ENCODE measurements at regions not wholly inside any gene's neighbourhood (a gene's known extent, or its start where the extent isn't known, plus 50 kb on each side); places are given as distances from the start of the nearest gene placed in this dataset.
"Not testable (repeated sequence)": the region's sequence is repeated elsewhere in the genome, so short reads cannot be mapped to it uniquely, and the experiment has no call there.

DNA sequence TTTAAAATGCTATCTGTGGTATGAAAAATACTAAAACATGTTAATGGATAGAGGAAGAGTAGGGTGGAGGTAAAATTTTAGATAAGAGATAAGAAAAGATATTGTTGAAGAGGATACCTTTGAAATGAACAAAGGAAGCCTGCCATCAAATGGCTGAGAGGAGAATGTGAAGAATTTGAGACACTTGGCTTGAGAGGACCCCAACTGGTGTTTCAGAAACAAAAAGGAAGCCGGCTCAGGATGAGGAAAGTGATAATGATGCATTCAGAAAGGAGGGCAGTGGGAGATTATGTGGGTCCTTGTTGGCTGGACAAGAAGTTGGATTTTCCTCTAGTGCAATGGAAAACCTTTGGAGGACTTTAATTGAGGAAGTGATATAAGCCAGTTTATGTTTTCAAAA lies 264.4 kb downstream of the DUSP6 start:
- no peak for DNase-seq

DNA sequence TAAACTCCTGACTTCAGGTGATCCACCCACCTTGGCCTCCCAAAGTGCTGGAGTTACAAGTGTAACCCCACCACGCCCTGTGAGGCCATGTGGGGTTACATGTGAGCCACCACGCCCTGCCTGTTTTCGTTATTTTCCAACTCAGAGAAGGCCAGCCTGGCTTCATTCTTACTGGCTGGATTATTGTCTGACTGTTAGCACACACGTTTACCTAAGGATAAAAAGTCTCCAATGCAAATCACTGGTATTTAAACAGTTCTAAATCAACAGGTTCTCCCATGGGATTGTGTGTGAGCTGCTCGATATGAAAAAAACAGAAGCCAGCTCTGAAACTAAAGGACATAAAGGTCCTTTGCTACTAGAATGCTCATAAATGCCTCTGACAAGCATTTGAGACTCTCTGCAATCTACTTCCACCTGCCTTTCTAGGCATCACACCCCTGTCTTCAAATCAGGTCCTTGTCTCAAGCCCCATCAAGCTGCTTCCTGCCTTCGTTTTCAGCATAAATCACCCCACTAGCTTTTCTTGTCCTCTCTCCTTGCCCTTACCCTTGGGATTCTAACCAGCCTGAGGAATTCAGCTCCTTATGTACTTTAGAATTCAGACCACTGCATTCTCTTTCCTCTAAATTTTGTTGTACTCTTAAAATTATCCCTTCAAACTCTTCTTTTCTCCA lies 265.0 kb downstream of the DUSP6 start:
- no peak for DNase-seq

DNA sequence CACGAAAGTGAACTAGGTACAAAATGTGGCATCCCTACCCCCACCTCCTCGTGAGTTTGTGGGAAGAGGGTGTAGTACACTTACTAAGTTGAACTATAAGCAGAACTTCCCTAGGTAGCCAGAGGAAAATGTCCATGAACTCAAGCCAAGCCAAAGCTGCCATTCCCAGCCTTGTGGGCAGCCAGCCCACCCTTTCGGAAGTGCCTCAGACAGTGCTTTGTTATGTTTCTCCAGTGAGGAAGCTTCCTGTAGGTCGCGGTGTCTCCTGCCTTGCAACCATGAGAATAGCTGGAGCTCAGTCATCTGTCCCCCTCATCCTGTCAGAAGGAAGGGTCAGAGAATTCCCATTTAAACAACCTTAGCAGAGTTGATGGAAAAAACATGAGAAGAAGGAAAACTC lies 266.9 kb downstream of the DUSP6 start:
- no peak for DNase-seq

- DNase-seq, result no peak
These were observed 267.6 kb downstream of the DUSP6 start for GRCh38 chr12:89084751-89085150.

DNA sequence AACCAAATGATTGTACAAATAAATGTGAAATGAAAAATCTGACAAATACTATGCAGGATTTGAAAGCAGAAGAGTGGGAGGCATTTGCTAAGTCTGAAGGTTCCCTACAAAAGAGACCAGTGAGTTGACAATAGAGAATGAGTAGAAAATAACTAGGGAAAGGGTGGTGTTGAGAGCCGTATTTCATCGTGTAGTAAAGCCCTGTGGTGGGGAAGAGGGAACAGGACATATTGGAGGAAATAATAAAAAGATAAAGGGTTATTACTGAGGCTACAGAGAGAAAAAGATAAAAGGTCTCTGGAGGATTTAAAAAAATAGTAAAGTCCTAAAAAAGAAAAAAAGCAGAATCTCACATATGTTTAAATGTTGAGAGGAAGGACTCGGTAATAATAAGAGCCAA lies 268.8 kb downstream of the DUSP6 start:
- DNase-seq, result no peak

DNA sequence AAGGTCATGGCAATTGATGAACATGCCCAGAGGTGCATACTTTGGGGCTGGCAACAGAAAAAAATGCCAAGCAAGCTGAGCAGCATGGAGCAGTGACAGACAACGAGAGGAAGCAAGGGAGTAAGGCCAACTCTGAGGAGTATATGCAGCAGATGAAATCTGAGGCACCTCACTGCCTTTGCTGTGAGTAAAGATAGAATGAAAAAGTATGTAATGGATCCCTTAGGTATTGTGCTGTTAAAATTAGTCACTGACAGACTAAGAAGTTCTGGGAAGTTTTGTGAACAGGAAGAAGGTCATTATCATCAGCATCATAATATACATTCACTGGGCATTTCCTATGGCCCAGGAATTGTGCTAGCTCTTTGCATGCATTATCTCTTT lies 269.9 kb downstream of the DUSP6 start:
- no peak for DNase-seq

DNA sequence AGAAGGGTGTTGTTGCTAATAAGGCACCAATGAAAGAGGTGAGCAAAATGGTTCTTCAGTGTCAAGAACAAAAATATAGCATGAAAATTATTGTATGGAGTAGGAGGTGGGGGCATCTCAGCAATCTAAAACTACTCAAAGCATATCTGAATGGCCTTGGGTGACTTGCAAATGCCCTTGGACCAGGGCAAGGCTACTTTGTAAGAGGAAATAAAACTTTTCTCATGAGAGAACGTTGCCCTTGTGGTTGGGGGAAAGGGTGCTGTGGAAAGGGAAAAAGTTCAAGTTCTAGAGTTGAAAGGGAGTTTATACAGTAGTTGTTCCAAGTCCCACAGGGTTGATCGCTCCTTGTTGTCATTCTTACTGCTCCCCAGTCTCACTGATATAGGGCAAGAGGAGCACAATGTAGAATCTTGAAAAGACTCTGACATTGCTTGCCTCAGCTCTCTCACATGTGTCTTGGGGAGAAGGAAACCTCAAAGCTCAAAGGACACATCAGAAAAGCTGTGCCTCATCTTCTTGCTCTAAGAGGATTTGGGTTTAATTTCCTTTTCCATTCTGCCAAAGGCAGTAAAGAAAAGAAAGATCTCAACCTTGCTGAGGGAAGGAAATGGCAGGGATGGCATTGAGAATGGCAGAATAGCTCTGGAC lies 270.5 kb downstream of the DUSP6 start:
- no peak for DNase-seq

DNA sequence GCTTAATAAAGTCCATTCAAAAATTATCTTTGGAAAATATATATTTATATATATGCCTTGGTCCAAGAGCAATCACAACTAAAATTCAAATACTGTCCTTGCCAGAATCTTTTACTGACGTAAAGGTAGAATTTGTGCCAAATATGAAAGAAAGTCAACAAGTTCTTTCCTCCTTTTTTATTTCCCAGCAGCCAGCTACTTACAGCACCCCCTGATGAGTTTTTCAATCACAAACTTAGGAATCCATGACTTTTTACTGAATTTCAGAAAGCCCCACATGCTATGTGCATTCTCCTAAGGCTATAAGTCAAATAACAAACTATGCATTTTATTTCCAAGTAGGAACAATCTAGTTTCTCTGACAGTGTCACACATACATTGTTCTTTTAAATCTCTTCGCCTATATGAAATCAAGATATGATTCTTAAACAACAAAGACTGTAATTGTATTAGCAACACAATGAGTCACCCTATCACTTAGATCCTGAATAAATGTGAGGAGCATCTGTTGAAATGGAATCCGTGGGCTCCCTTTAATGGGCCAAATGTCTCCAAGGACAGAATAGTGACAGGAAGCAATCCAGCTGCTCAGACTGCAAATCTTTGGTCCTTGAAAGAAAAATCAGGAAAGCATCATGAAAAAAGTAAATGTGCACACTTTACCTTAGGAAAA lies 271.4 kb downstream of the DUSP6 start:
- no peak for DNase-seq

- no peak for DNase-seq
These were observed 276.3 kb downstream of the DUSP6 start for GRCh38 chr12:89075880-89076540.

GRCh38 chr12:89073659-89074058 lies 278.6 kb downstream of the DUSP6 start:
- DNase-seq, result no peak

DNA sequence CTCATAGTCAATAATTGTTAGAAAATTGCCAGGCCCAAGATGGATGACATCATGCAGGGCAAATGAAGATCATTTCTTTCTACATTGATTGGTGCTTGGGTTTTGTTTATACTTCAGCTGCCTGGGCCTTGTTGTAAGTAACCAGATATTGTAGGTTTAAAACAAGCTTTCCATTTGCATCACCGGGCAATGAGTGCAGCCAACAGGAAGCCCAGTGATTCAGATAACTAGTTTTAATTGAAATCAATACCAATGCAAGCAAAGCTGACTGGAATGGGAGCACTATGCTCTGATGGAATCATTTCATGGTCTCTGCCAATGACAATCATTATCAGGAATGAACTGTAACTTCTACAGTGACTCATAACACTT lies 279.3 kb downstream of the DUSP6 start:
- DNase-seq, result peak; percentile 92

DNA sequence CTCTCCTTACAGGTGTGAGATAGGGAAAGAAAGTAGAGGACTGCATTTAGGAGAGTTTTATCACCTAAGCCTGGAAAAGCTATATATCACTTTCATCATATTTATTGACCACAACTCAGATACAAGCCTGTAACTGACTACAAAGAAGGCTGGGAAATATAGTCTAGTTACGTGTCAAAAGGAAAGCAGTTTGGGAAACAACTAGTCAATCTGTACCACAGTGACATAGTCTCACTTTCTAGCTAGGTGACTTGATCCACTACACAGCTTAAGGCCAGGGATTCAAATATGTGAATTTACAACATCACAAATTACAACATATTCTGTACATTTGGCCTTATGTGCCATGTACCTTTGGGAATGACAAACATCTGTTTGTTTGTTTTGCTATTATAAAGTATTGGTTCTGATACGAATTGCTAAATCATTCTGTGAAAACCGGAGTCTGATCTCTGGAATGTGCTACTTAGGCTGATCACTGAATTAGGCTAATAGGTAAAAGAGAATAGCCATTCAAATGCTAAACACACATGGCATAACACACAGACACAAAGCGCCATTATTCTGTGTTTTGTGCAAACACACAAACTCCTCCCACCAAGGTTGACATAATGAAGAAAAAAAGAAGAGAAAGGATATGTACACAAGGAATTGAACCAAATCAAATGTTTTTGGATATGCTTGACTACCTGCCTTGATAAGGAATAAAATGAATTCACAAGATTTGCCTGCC lies 279.8 kb downstream of the DUSP6 start:
- no peak for DNase-seq

- no peak for DNase-seq
These were observed 281.7 kb downstream of the DUSP6 start for GRCh38 chr12:89070603-89071002.

DNA sequence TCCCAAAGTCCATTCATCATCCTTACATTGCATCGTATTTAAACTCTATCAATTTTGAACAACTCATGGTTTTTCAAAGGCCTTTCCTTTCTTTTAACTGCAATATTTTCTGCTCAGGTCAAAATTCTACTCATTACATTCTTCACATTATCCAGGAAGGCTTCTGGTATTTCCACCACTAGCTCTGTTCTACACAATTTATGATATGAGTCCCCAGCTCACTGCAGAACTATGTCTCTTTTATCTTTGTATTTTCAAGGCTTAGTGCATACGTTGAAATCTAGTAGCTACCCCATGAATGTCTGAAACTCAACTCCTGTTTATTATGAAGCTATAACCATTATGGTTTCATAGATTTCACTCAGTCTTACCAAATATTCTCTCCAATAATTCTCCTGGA lies 282.9 kb downstream of the DUSP6 start:
- DNase-seq, result no peak

- DNase-seq, result peak; percentile 97
These were observed 284.7 kb downstream of the DUSP6 start for GRCh38 chr12:89067421-89068187.

DNA sequence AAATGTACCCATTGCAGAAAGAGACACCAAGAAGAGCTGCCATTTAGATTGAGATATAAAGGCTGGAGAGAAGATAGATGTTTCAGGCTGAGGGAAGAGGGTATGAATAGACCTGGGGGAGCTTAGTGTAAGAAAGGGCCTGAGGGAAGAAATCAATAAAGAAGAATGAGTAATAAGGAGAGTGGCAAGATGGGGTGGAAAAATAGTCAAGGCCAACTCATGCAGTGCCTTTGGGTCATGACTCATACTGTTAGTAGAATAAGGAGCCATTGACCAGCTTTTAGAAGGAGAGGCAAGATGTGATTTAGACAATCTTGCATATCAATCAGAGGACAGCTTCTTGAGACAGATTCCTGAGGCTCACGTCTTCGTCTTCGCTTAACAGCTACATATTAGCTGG lies 287.5 kb downstream of the DUSP6 start:
- peak; percentile 82 for DNase-seq

DNA sequence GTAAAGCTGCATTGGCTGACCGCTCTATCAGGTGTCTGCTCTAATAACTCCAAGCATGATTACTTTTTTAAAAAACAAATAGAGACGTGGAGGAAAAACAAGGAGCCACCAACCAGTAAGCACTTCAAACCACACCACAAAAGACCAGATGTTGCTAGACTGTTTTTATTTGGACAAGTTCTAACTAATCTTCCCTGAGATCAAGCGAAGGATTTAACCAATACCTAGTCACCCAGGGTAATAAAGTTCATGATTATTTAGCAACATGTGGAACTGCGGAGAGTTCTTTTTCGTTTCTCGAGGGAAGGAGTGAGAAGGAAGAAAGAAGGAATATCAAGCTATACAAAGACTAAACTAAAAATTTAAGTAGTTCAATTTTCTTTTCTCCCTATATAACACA lies 288.1 kb downstream of the DUSP6 start:
- DNase-seq, result no peak

DNA sequence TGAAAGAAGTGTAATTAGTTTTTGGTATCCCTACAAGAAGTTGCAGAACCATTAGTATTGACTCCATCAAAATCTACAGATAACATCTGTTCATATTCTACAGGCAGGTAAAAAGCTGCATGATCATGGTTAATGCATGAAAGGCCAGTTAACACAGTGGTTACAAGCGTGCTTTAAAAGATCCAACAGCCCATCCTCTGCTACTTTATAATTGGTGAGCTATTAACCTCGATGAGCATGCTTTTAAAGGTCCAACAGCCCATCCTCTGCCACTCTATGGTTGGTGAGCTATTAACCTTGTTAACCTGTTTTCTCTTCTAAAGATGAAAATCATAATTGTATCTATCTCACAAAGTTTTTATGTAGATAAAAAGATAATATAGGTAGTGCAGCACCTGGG lies 289.3 kb downstream of the DUSP6 start:
- DNase-seq, result peak; percentile 28

GRCh38 chr12:89059721-89060541 lies 292.4 kb downstream of the DUSP6 start:
- no peak for DNase-seq

DNA sequence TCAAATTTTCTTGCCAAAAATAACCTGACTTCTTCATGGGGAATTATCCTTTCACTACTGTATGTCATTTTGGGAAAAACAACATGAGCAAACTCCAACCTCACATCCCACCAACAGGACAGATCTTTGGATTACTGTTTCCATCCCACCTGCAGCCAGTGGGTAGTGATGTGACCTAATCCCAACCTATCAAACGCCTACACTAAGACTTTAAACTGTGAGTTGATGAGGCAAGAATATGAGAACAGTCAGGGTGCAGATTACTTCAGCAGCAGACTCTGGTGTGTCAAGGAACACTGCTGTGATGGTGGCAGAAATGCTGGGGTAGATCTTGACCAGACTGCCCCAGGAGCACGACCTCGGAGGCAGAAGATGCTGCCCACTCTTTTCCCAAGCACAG lies 293.2 kb downstream of the DUSP6 start:
- no peak for DNase-seq

GRCh38 chr12:89058402-89058801 lies 293.9 kb downstream of the DUSP6 start:
- no peak for DNase-seq

GRCh38 chr12:89053817-89054216 lies 298.5 kb downstream of the DUSP6 start:
- DNase-seq, result not testable (repeated sequence)
